H1 (cell line): ENCODE measurements at regions not wholly inside any gene's neighbourhood (a gene's known extent, or its start where the extent isn't known, plus 50 kb on each side); places are given as distances from the start of the nearest gene placed in this dataset.

Source experiments
- CTCF ChIA-PET: fragments of 300-600 bp; sonication (Branson Sonifier 250); formaldehyde crosslinking; loops from one replicate; lab custom pipeline; 2021; ENCODE audit not compliant: partially characterized antibody; lab: Charles Lee
- POLR2A ChIA-PET: fragments of 300-600 bp; sonication (Branson Sonifier 250); formaldehyde crosslinking; loops from one replicate; lab custom pipeline; 2021; ENCODE audit warnings: inconsistent platforms; ENCODE audit not compliant: partially characterized antibody; lab: Charles Lee
- DNase-seq, 2 experiments: peaks; one replicate each; pipeline versions ENCODE4 v3.0.0 to v3.0.0-alpha.2; 2010 to 2022; ENCODE audit warnings: low spot score in 2 of 2, low read depth in 1 of 2, mixed read lengths in 1 of 2
- FAIRE-seq: peaks from 2 replicates; lab custom pipeline; 2011; peaks lifted over from hg19 to GRCh38; lab: Jason Lieb, UNC
- H2AFZ ChIP-seq: 2 replicates; pipeline ENCODE4 v1.8.1; 2012; ENCODE audit warnings: low read length, inconsistent platforms
- H2AK5ac ChIP-seq: 2 replicates; pipeline ENCODE4 v1.6.1; 2013; ENCODE audit warnings: low read depth, low read length
- H2BK120ac ChIP-seq: replicated peaks from 2 replicates; pipeline ENCODE3; 2013; ENCODE audit warnings: low read depth, low read length, inconsistent platforms
- H2BK12ac ChIP-seq: 2 replicates; pipeline ENCODE4 v1.6.1; 2013; ENCODE audit warnings: low read depth, low read length
- H2BK15ac ChIP-seq: 2 replicates; pipeline ENCODE4 v1.6.1; 2013; ENCODE audit warnings: low read length
- H2BK20ac ChIP-seq: 2 replicates; pipeline ENCODE4 v1.6.1; 2013; ENCODE audit warnings: low read length
- H2BK5ac ChIP-seq: 2 replicates; pipeline ENCODE4 v1.6.1; 2013; ENCODE audit warnings: low read depth, low read length
- H3K14ac ChIP-seq: 2 replicates; pipeline ENCODE4 v1.6.1; 2013; ENCODE audit warnings: inconsistent platforms; ENCODE audit not compliant: insufficient read length
- H3K18ac ChIP-seq: 2 replicates; pipeline ENCODE4 v1.6.1; 2013; ENCODE audit warnings: low read length; ENCODE audit errors: extremely low read depth
- H3K23ac ChIP-seq: 2 replicates; pipeline ENCODE4 v1.6.1; 2013; ENCODE audit warnings: inconsistent platforms; ENCODE audit not compliant: insufficient read length
- H3K23me2 ChIP-seq: 2 replicates; pipeline ENCODE4 v1.6.1; 2013; ENCODE audit warnings: low read depth, low read length
- H3K27ac ChIP-seq: 2 replicates; pipeline ENCODE4 v1.6.1; 2011; ENCODE audit warnings: low read depth, low read length, inconsistent platforms
- H3K27me3 ChIP-seq, 4 experiments: replicated peaks in 1 of 4; 1 replicate in 1 of 4; 2 replicates in 3 of 4; pipeline versions ENCODE4 v1.6.1 to v1.8.1; 2011 to 2013; ENCODE audit warnings: low read length in 3 of 4, mild to moderate bottlenecking in 3 of 4, inconsistent platforms in 2 of 4, mixed read lengths in 2 of 4, moderate library complexity in 1 of 4; ENCODE audit not compliant: control insufficient read depth in 3 of 4, insufficient read depth in 3 of 4; ENCODE audit errors: extremely low read depth in 1 of 4
- H3K36me3 ChIP-seq, 4 experiments: 2 replicates each; pipeline versions ENCODE4 v1.6.1 to v1.8.1; 2011 to 2013; ENCODE audit warnings: mild to moderate bottlenecking in 4 of 4, low read length in 3 of 4, moderate library complexity in 2 of 4, control low read depth in 1 of 4, inconsistent platforms in 1 of 4; ENCODE audit not compliant: insufficient read depth in 4 of 4, control insufficient read depth in 2 of 4
- H3K4ac ChIP-seq: replicated peaks from 2 replicates; pipeline ENCODE3; 2013; ENCODE audit warnings: low read length, low read depth, mixed read lengths, inconsistent platforms; ENCODE audit not compliant: insufficient read length
- H3K4me1 ChIP-seq, 4 experiments: replicated peaks in 1 of 4; 1 replicate in 1 of 4; 2 replicates in 3 of 4; pipeline versions ENCODE4 v1.6.1 to v1.8.1; 2011 to 2013; ENCODE audit warnings: low read length in 3 of 4, inconsistent platforms in 2 of 4, mixed read lengths in 1 of 4; ENCODE audit not compliant: insufficient read depth in 4 of 4, control insufficient read depth in 3 of 4
- H3K4me2 ChIP-seq, 2 experiments: 2 replicates each; pipeline versions ENCODE4 v1.6.1 to v1.8.1; 2011 to 2013; ENCODE audit warnings: low read depth in 2 of 2, low read length in 2 of 2, control low read depth in 1 of 2, inconsistent platforms in 1 of 2, mild to moderate bottlenecking in 1 of 2; ENCODE audit not compliant: insufficient read depth in 1 of 2
- H3K4me3 ChIP-seq, 4 experiments: fragments of 200-600, 300-600 bp in 1 of 4; sonication (generic), shearing (Covaris generic), sonication (Bioruptor Twin) in 1 of 4; 2 replicates each; pipeline versions ENCODE4 v1.5.1 to v1.8.1; 2011 to 2016; ENCODE audit warnings: low read length in 4 of 4, low read depth in 3 of 4, control low read depth in 2 of 4, inconsistent platforms in 2 of 4, mild to moderate bottlenecking in 2 of 4, mixed read lengths in 1 of 4, moderate library complexity in 1 of 4; ENCODE audit not compliant: insufficient read depth in 2 of 4; ENCODE audit errors: extremely low read depth in 1 of 4
- H3K56ac ChIP-seq: replicated peaks from 2 replicates; pipeline ENCODE3; 2013; ENCODE audit warnings: low read depth, mild to moderate bottlenecking, mixed read lengths, low read length, inconsistent platforms; ENCODE audit not compliant: insufficient read length
- H3K79me1 ChIP-seq: 2 replicates; pipeline ENCODE4 v1.6.1; 2013; ENCODE audit warnings: low read depth, low read length, control low read depth
- H3K79me2 ChIP-seq, 2 experiments: 2 replicates each; pipeline versions ENCODE4 v1.6.1 to v1.8.1; 2012 to 2013; ENCODE audit warnings: low read length in 2 of 2, mild to moderate bottlenecking in 2 of 2, inconsistent platforms in 1 of 2; ENCODE audit not compliant: insufficient read depth in 2 of 2, control insufficient read depth in 1 of 2
- H3K9ac ChIP-seq, 4 experiments: replicated peaks in 1 of 4; 1 replicate in 1 of 4; 2 replicates in 3 of 4; pipeline versions ENCODE4 v1.6.1 to v1.8.1; 2011 to 2013; ENCODE audit warnings: low read depth in 3 of 4, low read length in 3 of 4, control low read depth in 2 of 4, mild to moderate bottlenecking in 2 of 4, moderate library complexity in 2 of 4, inconsistent platforms in 1 of 4; ENCODE audit errors: extremely low read depth in 1 of 4
- H3K9me3 ChIP-seq, 2 experiments: 2 replicates each; pipeline versions ENCODE4 v1.6.1 to v1.8.1; 2012 to 2013; ENCODE audit warnings: mild to moderate bottlenecking in 2 of 2, moderate library complexity in 2 of 2, control low read depth in 1 of 2, inconsistent platforms in 1 of 2, low read depth in 1 of 2, low read length in 1 of 2, mixed read lengths in 1 of 2; ENCODE audit not compliant: insufficient read depth in 2 of 2
- H4K20me1 ChIP-seq, 2 experiments: replicated peaks in 1 of 2; 2 replicates each; pipeline versions ENCODE3 to v1.8.1; 2011 to 2013; ENCODE audit warnings: inconsistent platforms in 2 of 2, low read length in 2 of 2, mild to moderate bottlenecking in 1 of 2; ENCODE audit not compliant: insufficient read depth in 2 of 2, control insufficient read depth in 1 of 2
- H4K5ac ChIP-seq: 2 replicates; pipeline ENCODE4 v1.6.1; 2013; ENCODE audit warnings: low read length, low read depth, mixed read lengths, inconsistent platforms; ENCODE audit not compliant: insufficient read length
- H4K8ac ChIP-seq: 2 replicates; pipeline ENCODE4 v1.8.0; 2013; ENCODE audit warnings: mild to moderate bottlenecking, moderate library complexity, low read length, inconsistent platforms; ENCODE audit not compliant: insufficient read depth; ENCODE audit errors: extremely low read depth
- H4K91ac ChIP-seq: replicated peaks from 2 replicates; pipeline ENCODE3; 2013; ENCODE audit warnings: low read length, mixed read lengths, inconsistent platforms; ENCODE audit not compliant: insufficient read length
- BCL11A ChIP-seq, 2 experiments: IDR thresholded peaks; one replicate each; pipeline ENCODE4 v1.6.1; 2011; ENCODE audit warnings: low read depth in 2 of 2, low read length in 2 of 2, mild to moderate bottlenecking in 2 of 2
- CEBPB ChIP-seq: IDR thresholded peaks from 2 replicates; pipeline ENCODE4 v1.6.1; 2012; ENCODE audit warnings: low read depth, low read length
- CHD1 ChIP-seq: IDR thresholded peaks from 2 replicates; pipeline ENCODE4 v1.6.1; 2012; ENCODE audit warnings: low read depth, low read length, improper control_type of control experiment
- EGR1 ChIP-seq: IDR thresholded peaks from 2 replicates; pipeline ENCODE4 v1.6.1; 2011; ENCODE audit warnings: low read depth, low read length, borderline replicate concordance
- GTF2F1 ChIP-seq: IDR thresholded peaks from 2 replicates; pipeline ENCODE4 v1.6.1; 2012; ENCODE audit warnings: low read depth, low read length, improper control_type of control experiment, borderline replicate concordance
- RNF2 ChIP-seq: fragments of 200-900, 300-1000 bp; sonication (generic); IDR thresholded peaks from 2 replicates; pipeline ENCODE4 v1.7.1; 2016; ENCODE audit warnings: borderline replicate concordance, low read depth, mild to moderate bottlenecking, antibody characterized with exemption, low read length; ENCODE audit not compliant: poor library complexity, severe bottlenecking; ENCODE audit errors: missing control alignments
- SP1 ChIP-seq: IDR thresholded peaks from 2 replicates; pipeline ENCODE4 v1.6.1; 2011; ENCODE audit warnings: low read depth, low read length
- WGBS, 2 experiments: shearing (Covaris generic) in 1 of 2; methylation state at CpG; one replicate each; pipeline versions ENCODE4 v1.1.6 to v1.1.7; 2013 to 2015; ENCODE audit warnings: low lambda C conversion rate in 2 of 2, mixed read lengths in 2 of 2, inconsistent platforms in 1 of 2, low coverage in 1 of 2, missing lambda C conversion rate in 1 of 2; ENCODE audit not compliant: insufficient replicate concordance in 2 of 2, insufficient coverage in 1 of 2, insufficient read length in 1 of 2; ENCODE audit errors: extremely low coverage in 1 of 2, missing lambda C conversion rate in 1 of 2; 5-methylcytosine and 5-hydroxymethylcytosine counted together
- TF ChIP-seq, protein P1 (sequence below): IDR thresholded peaks from 2 replicates; pipeline ENCODE4 v1.6.1; 2011; ENCODE audit warnings: low read length, improper control_type of control experiment
- TF ChIP-seq, protein P2 (sequence below): IDR thresholded peaks from 2 replicates; pipeline ENCODE4 v1.6.1; 2011; ENCODE audit warnings: low read depth, mild to moderate bottlenecking, low read length; ENCODE audit not compliant: insufficient read depth

DNA sequence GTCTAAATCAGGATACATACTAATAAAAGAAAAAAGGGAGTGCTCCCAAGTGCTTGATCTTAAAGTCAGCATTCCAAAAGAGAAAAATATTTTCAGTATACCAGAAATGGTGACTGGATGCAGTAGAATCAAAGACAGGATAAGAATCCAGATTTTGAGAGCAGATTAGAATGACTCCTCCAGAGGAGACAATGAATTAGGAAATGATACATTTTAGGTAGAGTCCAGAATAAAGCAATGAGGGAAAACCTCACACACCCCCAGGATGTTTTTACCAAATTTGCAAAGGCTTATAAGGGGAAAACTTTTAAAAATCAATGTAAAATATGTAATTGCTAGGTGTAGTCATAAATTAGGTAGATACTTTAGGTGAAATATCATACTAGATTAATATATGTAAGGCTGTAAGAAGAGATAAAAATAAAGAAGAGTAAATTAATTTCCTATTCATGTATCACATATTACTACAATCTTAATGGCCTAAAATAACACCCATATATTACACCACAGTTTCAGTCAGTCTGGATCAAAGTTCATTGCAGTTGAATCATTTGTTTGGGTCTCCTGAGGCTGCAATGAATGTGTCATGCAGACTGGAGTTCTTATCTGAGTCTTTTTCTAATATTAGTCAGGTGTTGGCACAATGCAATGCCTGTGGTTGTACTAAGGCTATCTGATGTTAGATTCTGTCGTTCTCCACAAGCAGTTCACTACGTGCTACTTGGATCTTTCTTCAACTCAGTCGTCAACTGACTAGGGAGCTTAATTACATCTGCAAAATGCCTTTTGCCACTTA lies 547.8 kb upstream of the EPHA6 start:
- no peak overlapping the region for H3K9ac ChIP-seq
- no peak overlapping the region for H3K56ac ChIP-seq
- H3K9me3 ChIP-seq, result no peaks in the 10 kb centered on the region
- no peak overlapping the region for H3K18ac ChIP-seq
- H3K4me2 ChIP-seq, result no peak overlapping the region
- H3K14ac ChIP-seq, result no peak overlapping the region
- H2AK5ac ChIP-seq, result no peak overlapping the region
- no peak overlapping the region for H2AFZ ChIP-seq
- no peak overlapping the region for H4K8ac ChIP-seq
- H4K20me1 ChIP-seq, result no peaks in the 10 kb centered on the region
- ChIA-PET POLR2A (no interaction called here), CTCF (interaction anchor here (0.5 kb wide), 1 partner anchor 1465 kb away, joined by 3 read pairs; no protein-coding TSS in a partner anchor)
- no peak overlapping the region for H3K4me3 ChIP-seq
- FAIRE-seq (no peak), DNase-seq (no peak)
- no peaks in the 10 kb centered on the region for H3K4me1 ChIP-seq
- no peaks in the 10 kb centered on the region for H3K79me1 ChIP-seq
- no peak overlapping the region for H4K5ac ChIP-seq
- no peak overlapping the region for H2BK15ac ChIP-seq
- no peaks in the 10 kb centered on the region for H3K79me2 ChIP-seq
- H3K23ac ChIP-seq, result no peak overlapping the region
- H3K36me3 ChIP-seq, result no peaks in the 10 kb centered on the region
- H2BK5ac ChIP-seq, result no peak overlapping the region
- no peak overlapping the region for H2BK12ac ChIP-seq
- H3K23me2 ChIP-seq, result no peaks in the 10 kb centered on the region
- no peak overlapping the region for H3K27ac ChIP-seq
- H2BK20ac ChIP-seq, result no peak overlapping the region
- H3K27me3 ChIP-seq, result no peaks in the 10 kb centered on the region
- no peak overlapping the region for H4K91ac ChIP-seq
- 93% methylated on average over 3 of the region's 3 CpGs; no CpG with 5 or more reads in 1 of the 2 experiments for WGBS, 2 experiments
- no peak overlapping the region for H3K4ac ChIP-seq
- H2BK120ac ChIP-seq, result no peak overlapping the region
- TF ChIP-seq EGR1 (no peak), CHD1 (no peak), SP1 (no peak), CEBPB (no peak), GTF2F1 (no peak), BCL11A (IDR thresholded peaks at IDR 0.05; ENCODE audit: low read depth in 2 of 2, low read length in 2 of 2) (no peak), RNF2 (no peak)
- TF ChIP-seq, protein P1, sequence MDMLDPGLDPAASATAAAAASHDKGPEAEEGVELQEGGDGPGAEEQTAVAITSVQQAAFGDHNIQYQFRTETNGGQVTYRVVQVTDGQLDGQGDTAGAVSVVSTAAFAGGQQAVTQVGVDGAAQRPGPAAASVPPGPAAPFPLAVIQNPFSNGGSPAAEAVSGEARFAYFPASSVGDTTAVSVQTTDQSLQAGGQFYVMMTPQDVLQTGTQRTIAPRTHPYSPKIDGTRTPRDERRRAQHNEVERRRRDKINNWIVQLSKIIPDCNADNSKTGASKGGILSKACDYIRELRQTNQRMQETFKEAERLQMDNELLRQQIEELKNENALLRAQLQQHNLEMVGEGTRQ, result no peak
- TF ChIP-seq, protein P2, sequence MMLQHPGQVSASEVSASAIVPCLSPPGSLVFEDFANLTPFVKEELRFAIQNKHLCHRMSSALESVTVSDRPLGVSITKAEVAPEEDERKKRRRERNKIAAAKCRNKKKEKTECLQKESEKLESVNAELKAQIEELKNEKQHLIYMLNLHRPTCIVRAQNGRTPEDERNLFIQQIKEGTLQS, result no peak
